ENCODE measurements at regions not wholly inside any gene's neighbourhood (a gene's known extent, or its start where the extent isn't known, plus 50 kb on each side); places are given as distances from the start of the nearest gene placed in this dataset.

- no TSS peak for BruUV-seq (replicated peaks)
- intact Hi-C loops (cut with micrococcal nuclease) = no loop called here
- CTCF ChIA-PET = no interaction called here
Measured at GRCh38 chr5:82730913-82731312, 346.3 kb downstream of the TMEM167A start.

More at GRCh38 chr5:82730913-82731312, 346.3 kb downstream of the TMEM167A start:
- no peaks in the 10 kb centered on the region for H3K9me2 ChIP-seq (ENCODE audit: insufficient read depth)
- no peaks in the 10 kb centered on the region for H3K27me3 ChIP-seq (ENCODE audit: insufficient read depth, low read length)
- H2AFZ ChIP-seq (ENCODE audit: low read depth, low read length, poor library complexity, severe bottlenecking) = peak overlapping the region; percentile 43
- no peak overlapping the region for H3K27ac ChIP-seq (ENCODE audit: low read depth, low read length)
- H3K36me3 ChIP-seq (ENCODE audit: control insufficient read depth in 1 of 2, insufficient read depth in 2 of 2, low read length in 2 of 2) = no peaks in the 10 kb centered on the region
- RAD21 ChIA-PET (ENCODE audit: low non-redundant PET in 1 of 2, low total read pairs in 2 of 2, uncharacterized antibody in 2 of 2, unreplicated experiment in 2 of 2) = no interaction called here
- no peaks in the 10 kb centered on the region for H3K79me2 ChIP-seq (ENCODE audit: insufficient read depth, low read length)
- peak overlapping the region; percentile 38; the same call in 1 of the 2 replicates for H3K4me2 ChIP-seq (ENCODE audit: low read length)
- H4K20me1 ChIP-seq (ENCODE audit: insufficient read depth) = no peaks in the 10 kb centered on the region
- ATAC-seq (0 out of 2 replicates have a peak, but pooled peaks have one; percentile 16), DNase-seq (ENCODE audit: low read depth, low spot score) (no peak)
- TF ChIP-seq EZH2phosphoT487 (IDR thresholded peaks at IDR 0.05; ENCODE audit: borderline replicate concordance) (no peak), CTCF (IDR thresholded peaks at IDR 0.05 in 2 of 3, conservative IDR thresholded peaks at IDR 0.05 in 1 of 3; ENCODE audit: borderline replicate concordance in 1 of 3, insufficient read depth in 1 of 3, low read depth in 2 of 3, low read length in 2 of 3) (no peak), MAX (IDR thresholded peaks at IDR 0.05) (no peak), RAD21 (IDR thresholded peaks at IDR 0.05; ENCODE audit: low read depth) (no peak), YY1 (IDR thresholded peaks at IDR 0.05; ENCODE audit: extremely low read depth, insufficient replicate concordance, low read depth, low read length) (no peak), ELF1 (IDR thresholded peaks at IDR 0.05; ENCODE audit: borderline replicate concordance, low read depth) (no peak), EGR1 (IDR thresholded peaks at IDR 0.05; ENCODE audit: low read depth) (no peak), ZNF274 (IDR thresholded peaks at IDR 0.05; ENCODE audit: low read depth, low read length) (no peak), CBX3 (IDR thresholded peaks at IDR 0.05; ENCODE audit: low read depth) (no peak), ZFX (IDR thresholded peaks at IDR 0.05) (no peak), EZH2 (IDR thresholded peaks at IDR 0.05) (no peak)
- no peak overlapping the region for H3K4me3 ChIP-seq (replicated peaks in 1 of 2; ENCODE audit: low read depth in 1 of 2, low read length in 2 of 2)
- peaks cover 9 to 36% of the 10 kb centered on the region in 2 experiments for H3K4me1 ChIP-seq (ENCODE audit: control insufficient read depth in 1 of 2, insufficient read depth in 2 of 2, low read length in 2 of 2)
- H3K9me3 ChIP-seq (ENCODE audit: control insufficient read depth in 1 of 2, insufficient read depth in 1 of 2, low read depth in 1 of 2, low read length in 2 of 2) = no peaks in the 10 kb centered on the region
- no peak overlapping the region for H3K9ac ChIP-seq (ENCODE audit: low read length)
- POLR2A ChIA-PET = no interaction called here
